GM11168 (cell line): ENCODE measurements at regions not wholly inside any gene's neighbourhood (a gene's known extent, or its start where the extent isn't known, plus 50 kb on each side); places are given as distances from the start of the nearest gene placed in this dataset.
"Not testable (repeated sequence)": the region's sequence is repeated elsewhere in the genome, so short reads cannot be mapped to it uniquely, and the experiment has no call there.

ENCODE experiments used
- in situ Hi-C: fragments of 300-500 bp; cut with MboI; formaldehyde crosslinking; loops from one replicate; pipeline ENCODE4 v1.12.0; 2022; ENCODE audit warnings: low sequenced_read_pairs; ENCODE audit not compliant: unreplicated experiment

GRCh38 chr1:9456833-9457232 lies 82.4 kb upstream of the SLC25A33 start:
- in situ Hi-C loops, result loop anchor here (5.0 kb wide), 1 partner anchor 170 kb away; no protein-coding TSS in a partner anchor

- in situ Hi-C loops, result loop anchor here (5.0 kb wide), 1 partner anchor 173 kb away; no protein-coding TSS in a partner anchor
These were observed 79.4 kb upstream of the SLC25A33 start for GRCh38 chr1:9459816-9460407.

GRCh38 chr1:9465640-9466039 lies 73.6 kb upstream of the SLC25A33 start:
- in situ Hi-C loops, result no loop called here

GRCh38 chr1:9466780-9467758 lies 72.2 kb upstream of the SLC25A33 start:
- in situ Hi-C loops, result no loop called here

GRCh38 chr1:9469882-9470281 lies 69.4 kb upstream of the SLC25A33 start:
- in situ Hi-C loops, result not testable (repeated sequence)

- in situ Hi-C loops, result no loop called here
These were observed 67.6 kb upstream of the SLC25A33 start for GRCh38 chr1:9471679-9472078.

GRCh38 chr1:9472386-9473031 lies 66.8 kb upstream of the SLC25A33 start:
- in situ Hi-C loops, result no loop called here

- in situ Hi-C loops, result no loop called here
These were observed 66.0 kb upstream of the SLC25A33 start for GRCh38 chr1:9473032-9473807.

GRCh38 chr1:9475061-9475627 lies 64.1 kb upstream of the SLC25A33 start:
- in situ Hi-C loops, result no loop called here

GRCh38 chr1:9476790-9477463 lies 62.3 kb upstream of the SLC25A33 start:
- in situ Hi-C loops, result no loop called here

- in situ Hi-C loops, result no loop called here
These were observed 61.7 kb upstream of the SLC25A33 start for GRCh38 chr1:9477535-9477934.

- in situ Hi-C loops, result no loop called here
These were observed 61.2 kb upstream of the SLC25A33 start for GRCh38 chr1:9478021-9478420.

GRCh38 chr1:9481048-9481447 lies 58.2 kb upstream of the SLC25A33 start:
- in situ Hi-C loops, result no loop called here

- in situ Hi-C loops, result no loop called here
These were observed 56.9 kb upstream of the SLC25A33 start for GRCh38 chr1:9482403-9482802.

GRCh38 chr1:9482816-9483572 lies 56.3 kb upstream of the SLC25A33 start:
- in situ Hi-C loops, result no loop called here

GRCh38 chr1:9486466-9487140 lies 52.7 kb upstream of the SLC25A33 start:
- in situ Hi-C loops, result no loop called here
